H9 (cell line): ENCODE measurements at regions not wholly inside any gene's neighbourhood (a gene's known extent, or its start where the extent isn't known, plus 50 kb on each side); places are given as distances from the start of the nearest gene placed in this dataset.

Source experiments
- DNase-seq: peaks from one replicate; pipeline ENCODE4 v3.0.0-alpha.2; 2017
- H2AFZ ChIP-seq: one replicate; pipeline ENCODE4 v1.6.1; 2013; ENCODE audit warnings: mild to moderate bottlenecking, low read length, control low read depth, moderate library complexity
- H2AK5ac ChIP-seq: 2 replicates; pipeline ENCODE4 v1.6.1; 2013; ENCODE audit warnings: low read length, control low read depth, mixed read lengths; ENCODE audit not compliant: insufficient read length
- H2BK120ac ChIP-seq: one replicate; pipeline ENCODE4 v1.6.1; 2013; ENCODE audit warnings: low read depth, mild to moderate bottlenecking, low read length, control low read depth, inconsistent platforms; ENCODE audit not compliant: poor library complexity, severe bottlenecking
- H2BK12ac ChIP-seq: 2 replicates; pipeline ENCODE4 v1.6.1; 2013; ENCODE audit warnings: low read length, control low read depth, mixed read lengths, low read depth; ENCODE audit not compliant: insufficient read length
- H2BK15ac ChIP-seq: 2 replicates; pipeline ENCODE4 v1.6.1; 2013; ENCODE audit warnings: low read depth, low read length, control low read depth
- H2BK20ac ChIP-seq: one replicate; pipeline ENCODE4 v1.6.1; 2013; ENCODE audit warnings: low read depth, mild to moderate bottlenecking, low read length, control low read depth, inconsistent platforms; ENCODE audit not compliant: poor library complexity, severe bottlenecking
- H2BK5ac ChIP-seq: 2 replicates; pipeline ENCODE4 v1.6.1; 2013; ENCODE audit warnings: low read length, control low read depth, mixed read lengths; ENCODE audit not compliant: insufficient read length
- H3K14ac ChIP-seq: 2 replicates; pipeline ENCODE4 v1.6.1; 2013; ENCODE audit warnings: low read length, control low read depth; ENCODE audit not compliant: insufficient read depth
- H3K18ac ChIP-seq: 2 replicates; pipeline ENCODE4 v1.6.1; 2013; ENCODE audit warnings: low read depth, mild to moderate bottlenecking, mixed read lengths, low read length, control low read depth; ENCODE audit not compliant: insufficient read length
- H3K23ac ChIP-seq: 2 replicates; pipeline ENCODE4 v1.6.1; 2013; ENCODE audit warnings: low read length, control low read depth, mixed read lengths, low read depth; ENCODE audit not compliant: insufficient read length
- H3K23me2 ChIP-seq: 2 replicates; pipeline ENCODE4 v1.6.1; 2013; ENCODE audit warnings: low read depth, mild to moderate bottlenecking, mixed read lengths, low read length, control low read depth; ENCODE audit not compliant: insufficient read length, poor library complexity, severe bottlenecking
- H3K27ac ChIP-seq: 2 replicates; pipeline ENCODE4 v1.5.1; 2013; ENCODE audit warnings: low read length, control low read depth, mixed read lengths, low read depth; ENCODE audit not compliant: insufficient read length
- H3K27me3 ChIP-seq: 2 replicates; pipeline ENCODE4 v1.6.1; 2013; ENCODE audit warnings: low read length, control low read depth, inconsistent platforms; ENCODE audit not compliant: insufficient read depth
- H3K4ac ChIP-seq: 2 replicates; pipeline ENCODE4 v1.6.1; 2013; ENCODE audit warnings: low read depth, mild to moderate bottlenecking, control low read depth, inconsistent platforms, low read length, moderate library complexity
- H3K4me1 ChIP-seq: 2 replicates; pipeline ENCODE4 v1.6.1; 2013; ENCODE audit warnings: low read length, control low read depth, inconsistent platforms; ENCODE audit not compliant: insufficient read depth
- H3K4me2 ChIP-seq: 2 replicates; pipeline ENCODE4 v1.6.1; 2013; ENCODE audit warnings: low read length, control low read depth, mixed read lengths; ENCODE audit not compliant: insufficient read length, insufficient read depth
- H3K56ac ChIP-seq: 2 replicates; pipeline ENCODE4 v1.6.1; 2013; ENCODE audit warnings: low read depth, mild to moderate bottlenecking, mixed read lengths, low read length, control low read depth; ENCODE audit not compliant: insufficient read length
- H3K79me1 ChIP-seq: 2 replicates; pipeline ENCODE4 v1.6.1; 2013; ENCODE audit warnings: low read depth, mild to moderate bottlenecking, moderate library complexity, low read length, control low read depth, inconsistent platforms; ENCODE audit not compliant: insufficient read depth, poor library complexity, severe bottlenecking
- H3K79me2 ChIP-seq: 2 replicates; pipeline ENCODE4 v1.6.1; 2013; ENCODE audit warnings: low read length, control low read depth, inconsistent platforms; ENCODE audit not compliant: insufficient read depth
- H3K9ac ChIP-seq: 2 replicates; pipeline ENCODE4 v1.6.1; 2013; ENCODE audit warnings: low read length, control low read depth, mixed read lengths; ENCODE audit not compliant: insufficient read length; ENCODE audit errors: extremely low read depth
- H3K9me3 ChIP-seq: one replicate; pipeline ENCODE4 v1.6.1; 2013; ENCODE audit warnings: low read depth, low read length, inconsistent platforms; ENCODE audit not compliant: control insufficient read depth
- H3T11ph ChIP-seq: one replicate; pipeline ENCODE4 v1.6.1; 2013; ENCODE audit warnings: mild to moderate bottlenecking, low read length, control low read depth, inconsistent platforms
- H4K20me1 ChIP-seq: one replicate; pipeline ENCODE4 v1.6.1; 2013; ENCODE audit not compliant: control insufficient read depth, insufficient read length, insufficient read depth
- H4K5ac ChIP-seq: 2 replicates; pipeline ENCODE4 v1.6.1; 2013; ENCODE audit warnings: low read depth, mild to moderate bottlenecking, mixed read lengths, low read length, control low read depth; ENCODE audit not compliant: insufficient read length
- H4K8ac ChIP-seq: replicated peaks from 2 replicates; pipeline ENCODE4 v1.6.1; 2013; ENCODE audit warnings: low read length, control low read depth, mixed read lengths, low read depth; ENCODE audit not compliant: insufficient read length
- H4K91ac ChIP-seq: 2 replicates; pipeline ENCODE4 v1.6.1; 2013; ENCODE audit warnings: low read depth, mild to moderate bottlenecking, moderate library complexity, mixed read lengths, low read length, control low read depth; ENCODE audit not compliant: insufficient read length
- H3K27ac Mint-ChIP-seq, 3 experiments: 2 replicates in 2 of 3; 3 replicates in 1 of 3; pipeline ENCODE4 v1.8.0; 2020 to 2021; ENCODE audit warnings: mixed read lengths in 3 of 3, mild to moderate bottlenecking in 1 of 3, moderate library complexity in 1 of 3
- H3K27me3 Mint-ChIP-seq: 2 replicates; pipeline ENCODE4 v1.8.0; 2021; ENCODE audit warnings: low read depth, mild to moderate bottlenecking, moderate library complexity, mixed read lengths
- H3K36me3 Mint-ChIP-seq, 3 experiments: 2 replicates in 2 of 3; 3 replicates in 1 of 3; pipeline ENCODE4 v1.8.0; 2020 to 2021; ENCODE audit warnings: low read depth in 3 of 3, mixed read lengths in 3 of 3; ENCODE audit not compliant: insufficient read depth in 1 of 3
- H3K4me1 Mint-ChIP-seq, 2 experiments: 2 replicates each; pipeline ENCODE4 v1.8.0; 2020; ENCODE audit warnings: mixed read lengths in 2 of 2
- H3K4me3 Mint-ChIP-seq, 2 experiments: 2 replicates in 1 of 2; 3 replicates in 1 of 2; pipeline ENCODE4 v1.8.0; 2020 to 2021; ENCODE audit warnings: mild to moderate bottlenecking in 2 of 2, mixed read lengths in 2 of 2, moderate library complexity in 1 of 2
- H3K9me3 Mint-ChIP-seq, 2 experiments: 2 replicates in 1 of 2; 3 replicates in 1 of 2; pipeline ENCODE4 v1.8.0; 2020; ENCODE audit warnings: mild to moderate bottlenecking in 2 of 2, mixed read lengths in 2 of 2, moderate library complexity in 1 of 2
- CTCF ChIP-seq: fragments of 200-600 bp; sonication (generic); conservative IDR thresholded peaks from 3 replicates; pipeline ENCODE4 v1.8.0; 2021; ENCODE audit warnings: antibody characterized with exemption, mild to moderate bottlenecking
- WGBS: extraction: QIAGEN DNeasy Blood & Tissue Kit; methylation state at CpG from one replicate; pipeline ENCODE4 v1.1.7; 2013; ENCODE audit warnings: missing lambda C conversion rate, low lambda C conversion rate, mixed read lengths; ENCODE audit not compliant: insufficient read length; ENCODE audit errors: extremely low coverage; 5-methylcytosine and 5-hydroxymethylcytosine counted together

DNA sequence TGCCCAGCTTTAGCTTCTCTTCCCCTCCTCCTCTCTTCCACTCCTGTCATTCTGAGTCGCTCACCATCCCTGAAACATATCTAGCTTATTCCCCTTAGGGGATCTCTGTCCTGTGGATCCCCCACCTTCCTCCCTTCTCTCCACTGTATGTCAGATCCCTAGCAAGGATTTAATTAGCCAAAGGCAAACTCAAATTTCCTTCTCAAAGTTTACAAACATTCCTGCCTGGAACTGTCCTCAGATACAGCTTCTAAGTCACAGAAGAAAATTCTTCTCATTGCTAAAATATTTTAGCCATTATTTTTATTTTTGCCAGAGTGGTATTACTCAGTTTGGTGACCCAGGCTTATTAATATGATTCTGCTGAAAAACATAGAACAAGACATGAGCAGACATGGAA lies 315.3 kb downstream of the CYP26B1 start:
- no peak overlapping the region for H4K8ac ChIP-seq
- no peak overlapping the region for H3K14ac ChIP-seq
- Mint-ChIP-seq H3K9me3 (no peaks in the 10 kb centered on the region; a peak in 1 of 5 replicates), H3K4me1 (no peaks in the 10 kb centered on the region), H3K27ac (no peak overlapping the region), H3K4me3 (no peak overlapping the region), H3K27me3 (no peaks in the 10 kb centered on the region; the same call in 1 of the 2 replicates), H3K36me3 (no peaks in the 10 kb centered on the region)
- no peak overlapping the region for H2AFZ ChIP-seq
- H3K27me3 ChIP-seq, result no peaks in the 10 kb centered on the region
- no peak for DNase-seq
- no peaks in the 10 kb centered on the region for H3K79me2 ChIP-seq
- H2BK12ac ChIP-seq, result no peak overlapping the region
- H3K56ac ChIP-seq, result no peak overlapping the region
- H3K23me2 ChIP-seq, result no peaks in the 10 kb centered on the region
- H3K79me1 ChIP-seq, result no peaks in the 10 kb centered on the region
- no peak overlapping the region for H3K23ac ChIP-seq
- no CpG with 5 or more reads among the region's 1 CpG for WGBS
- no peak overlapping the region for H2AK5ac ChIP-seq
- H3K9ac ChIP-seq, result no peak overlapping the region
- no peak overlapping the region for H3K4ac ChIP-seq
- no peak overlapping the region for H2BK5ac ChIP-seq
- no peak for TF ChIP-seq CTCF
- H3K27ac ChIP-seq, result no peak overlapping the region
- no peak overlapping the region for H2BK20ac ChIP-seq
- H3K9me3 ChIP-seq, result no peaks in the 10 kb centered on the region
- no peaks in the 10 kb centered on the region for H4K20me1 ChIP-seq
- H3K4me2 ChIP-seq, result no peak overlapping the region
- H4K91ac ChIP-seq, result no peak overlapping the region
- H3K18ac ChIP-seq, result no peak overlapping the region
- H2BK120ac ChIP-seq, result no peak overlapping the region
- no peak overlapping the region for H2BK15ac ChIP-seq
- H3T11ph ChIP-seq, result no peak overlapping the region
- no peak overlapping the region for H4K5ac ChIP-seq
- no peaks in the 10 kb centered on the region for H3K4me1 ChIP-seq
